ENCODE measurements at regions not wholly inside any gene's neighbourhood (a gene's known extent, or its start where the extent isn't known, plus 50 kb on each side); places are given as distances from the start of the nearest gene placed in this dataset.

DNA sequence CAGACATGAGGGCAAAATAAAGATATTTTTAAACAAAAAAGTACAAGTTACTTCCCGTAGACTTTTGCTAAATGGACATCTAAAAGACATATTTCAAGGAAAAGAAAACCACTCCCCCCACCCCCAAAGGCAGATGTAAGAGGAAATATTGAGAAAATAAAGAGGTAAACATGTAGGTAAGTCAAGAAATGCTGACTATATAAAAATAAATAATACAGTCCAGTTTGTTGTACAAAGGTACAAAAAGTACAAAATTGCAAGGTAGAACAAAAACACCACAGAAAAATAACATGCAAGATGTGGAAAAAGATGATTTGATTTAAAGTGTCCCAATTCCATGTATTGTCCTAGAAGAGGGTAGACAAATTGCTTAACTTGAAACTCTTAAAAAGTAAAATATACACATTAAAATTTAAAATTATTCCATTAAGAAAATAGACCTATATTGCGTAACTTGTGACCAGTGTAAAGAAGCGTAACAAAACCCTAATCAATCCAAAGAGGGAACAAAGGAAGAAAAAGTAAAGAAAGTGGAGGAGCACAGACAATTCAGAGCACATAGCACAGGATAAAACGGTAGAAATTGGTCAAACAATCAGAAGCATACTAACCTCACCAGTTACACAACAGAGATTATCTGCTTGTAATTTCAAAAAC lies 58.4 kb upstream of the FAM216B start:
- no peak for ATAC-seq (ENCODE audit: low FRiP score in 2 of 2)
- Histone ChIP-seq H3K36me3 (no peaks in the 10 kb centered on the region), H3K9me3 (no peaks in the 10 kb centered on the region), H3K27ac (no peak overlapping the region), H3K4me3 (no peak overlapping the region), H3K27me3 (no peaks in the 10 kb centered on the region), H3K4me1 (peaks cover 0 to 3% (median 0%) of the 10 kb centered on the region in 4 donors)
- TF ChIP-seq, protein P1, sequence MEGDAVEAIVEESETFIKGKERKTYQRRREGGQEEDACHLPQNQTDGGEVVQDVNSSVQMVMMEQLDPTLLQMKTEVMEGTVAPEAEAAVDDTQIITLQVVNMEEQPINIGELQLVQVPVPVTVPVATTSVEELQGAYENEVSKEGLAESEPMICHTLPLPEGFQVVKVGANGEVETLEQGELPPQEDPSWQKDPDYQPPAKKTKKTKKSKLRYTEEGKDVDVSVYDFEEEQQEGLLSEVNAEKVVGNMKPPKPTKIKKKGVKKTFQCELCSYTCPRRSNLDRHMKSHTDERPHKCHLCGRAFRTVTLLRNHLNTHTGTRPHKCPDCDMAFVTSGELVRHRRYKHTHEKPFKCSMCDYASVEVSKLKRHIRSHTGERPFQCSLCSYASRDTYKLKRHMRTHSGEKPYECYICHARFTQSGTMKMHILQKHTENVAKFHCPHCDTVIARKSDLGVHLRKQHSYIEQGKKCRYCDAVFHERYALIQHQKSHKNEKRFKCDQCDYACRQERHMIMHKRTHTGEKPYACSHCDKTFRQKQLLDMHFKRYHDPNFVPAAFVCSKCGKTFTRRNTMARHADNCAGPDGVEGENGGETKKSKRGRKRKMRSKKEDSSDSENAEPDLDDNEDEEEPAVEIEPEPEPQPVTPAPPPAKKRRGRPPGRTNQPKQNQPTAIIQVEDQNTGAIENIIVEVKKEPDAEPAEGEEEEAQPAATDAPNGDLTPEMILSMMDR (IDR thresholded peaks at IDR 0.05): no peak
- TF ChIP-seq EP300 (IDR thresholded peaks at IDR 0.05): no peak
- no peak for TF ChIP-seq POLR2AphosphoS5 (IDR thresholded peaks at IDR 0.05)
- no peak for TF ChIP-seq POLR2A (IDR thresholded peaks at IDR 0.05)
- 88 to 89% methylated on average over 4 of the region's 4 CpGs for WGBS, 2 donors
- no peak for DNase-seq

DNA sequence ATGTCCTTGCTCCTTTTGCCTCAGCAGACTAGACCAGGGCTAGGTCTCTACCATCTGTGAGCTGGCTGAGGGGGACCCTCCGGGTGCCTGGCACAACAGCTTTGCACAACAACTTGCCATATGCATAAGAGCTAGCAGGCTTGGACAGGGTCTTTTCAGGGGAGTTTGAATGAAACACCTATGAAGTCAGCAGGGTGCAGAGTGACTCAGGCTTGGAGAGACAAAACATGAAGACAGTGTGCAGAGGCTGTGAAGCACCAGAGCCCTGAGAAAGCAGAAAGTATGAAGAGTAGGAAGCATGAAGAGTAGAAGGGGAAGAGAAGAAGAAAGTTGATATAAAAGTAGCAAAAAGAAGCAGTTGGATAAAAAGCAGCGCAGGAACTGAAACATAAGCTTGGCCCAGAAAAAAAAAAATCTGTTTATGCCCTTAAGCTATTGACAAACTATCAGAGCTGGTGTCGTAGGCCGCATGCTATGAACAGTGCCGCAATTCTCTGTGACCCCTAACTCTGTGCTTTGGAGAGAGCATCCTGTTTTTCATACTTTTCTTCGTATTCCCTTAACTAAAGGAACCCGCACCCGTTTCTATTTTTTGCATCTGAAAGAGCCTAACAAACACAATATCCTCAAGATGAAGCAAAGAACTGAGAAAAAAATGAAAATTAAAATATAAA lies 52.7 kb upstream of the FAM216B start:
- WGBS, 2 donors: 61 to 67% methylated on average over 8 of the region's 8 CpGs
- no peaks in the 10 kb centered on the region for H3K9me3 ChIP-seq
- no peak overlapping the region for H3K4me3 ChIP-seq
- no peak for ATAC-seq (ENCODE audit: low FRiP score in 2 of 2)
- H3K27ac ChIP-seq: no peak overlapping the region
- H3K36me3 ChIP-seq: no peaks in the 10 kb centered on the region
- DNase-seq: no peak
- H3K4me1 ChIP-seq: no peaks in the 10 kb centered on the region
- H3K27me3 ChIP-seq: no peaks in the 10 kb centered on the region
- TF ChIP-seq EP300 (IDR thresholded peaks at IDR 0.05) (no peak), POLR2AphosphoS5 (IDR thresholded peaks at IDR 0.05) (no peak), POLR2A (IDR thresholded peaks at IDR 0.05) (no peak)
- TF ChIP-seq, protein P1 (IDR thresholded peaks at IDR 0.05): no peak

DNA sequence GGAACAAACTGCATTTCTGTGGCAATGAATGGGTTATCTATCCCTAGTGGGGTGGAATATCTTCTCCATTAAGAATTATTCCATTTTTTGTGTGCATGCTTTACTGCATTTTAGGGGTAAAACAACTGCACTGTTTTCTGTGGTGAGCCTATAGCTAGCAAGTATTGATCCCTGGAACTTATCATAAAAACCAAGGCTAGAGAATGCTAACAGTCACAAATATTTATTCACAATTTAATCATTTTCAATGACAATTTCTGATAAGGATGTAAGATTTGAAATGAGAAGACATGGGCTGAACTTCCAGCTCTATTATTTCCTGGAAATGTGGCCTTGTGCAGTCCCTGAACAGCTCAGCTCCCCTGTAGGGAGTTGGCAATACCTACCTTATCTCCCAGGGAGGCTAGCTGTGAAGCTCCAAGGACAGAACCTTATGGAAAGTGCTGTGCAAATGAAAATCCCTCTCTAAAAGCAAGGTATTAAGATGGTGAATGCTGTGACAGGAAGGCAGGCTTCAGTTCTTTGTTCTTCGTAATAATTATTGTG lies 51.5 kb upstream of the FAM216B start:
- no peak overlapping the region for H3K4me3 ChIP-seq
- ATAC-seq (ENCODE audit: low FRiP score in 2 of 2) (no peak), DNase-seq (no peak)
- H3K27ac ChIP-seq: no peak overlapping the region
- H3K4me1 ChIP-seq: no peaks in the 10 kb centered on the region
- TF ChIP-seq POLR2AphosphoS5 (IDR thresholded peaks at IDR 0.05) (no peak), POLR2A (IDR thresholded peaks at IDR 0.05) (no peak), EP300 (IDR thresholded peaks at IDR 0.05) (no peak)
- TF ChIP-seq, protein P1 (IDR thresholded peaks at IDR 0.05): no peak
- H3K36me3 ChIP-seq: no peaks in the 10 kb centered on the region
- no peaks in the 10 kb centered on the region for H3K9me3 ChIP-seq
- WGBS, 2 donors: 91 to 100% methylated on average over 1 of the region's 1 CpG
- no peaks in the 10 kb centered on the region for H3K27me3 ChIP-seq

All from upper lobe of left lung (tissue), 6 donors.